ENCODE measurements at regions not wholly inside any gene's neighbourhood (a gene's known extent, or its start where the extent isn't known, plus 50 kb on each side); places are given as distances from the start of the nearest gene placed in this dataset.
A peak's percentile ranks its signal among the peaks of the same experiment; 100 is the strongest.

DNA sequence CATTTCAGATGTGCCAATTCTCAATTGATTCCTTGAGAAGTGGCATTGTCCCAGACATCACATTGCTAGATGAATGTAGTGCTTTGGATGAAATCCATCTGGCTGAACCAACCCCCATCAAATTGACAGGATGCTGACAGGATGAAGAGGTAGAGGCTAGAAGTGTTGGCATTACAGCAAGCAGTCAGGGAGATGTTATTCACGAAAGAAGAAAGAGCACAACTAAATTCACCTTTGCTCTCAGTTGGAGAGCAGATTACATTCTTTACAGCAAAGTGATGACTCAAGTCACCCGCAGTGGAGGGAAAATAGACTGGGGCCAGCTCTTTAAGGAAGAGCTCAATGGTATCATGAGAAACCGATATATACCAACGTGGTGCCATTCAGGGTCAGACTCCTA, 259.6 kb downstream of the C4orf33 start:
- Histone ChIP-seq H3K27ac (no peak overlapping the region), H3K36me3 (ENCODE audit: insufficient read depth, low read length) (no peaks in the 10 kb centered on the region), H3K9me3 (ENCODE audit: low read depth, low read length) (no peaks in the 10 kb centered on the region), H3K9ac (ENCODE audit: insufficient read length) (no peak overlapping the region), H3K4me3 (no peak overlapping the region)
- TF ChIP-seq POLR2AphosphoS5 (IDR thresholded peaks at IDR 0.05; ENCODE audit: borderline replicate concordance, low read depth, low read length) (no peak), EZH2 (IDR thresholded peaks at IDR 0.05) (no peak), FOXP2 (optimal IDR thresholded peaks at IDR 0.05; ENCODE audit: control extremely low read depth, extremely low read length, insufficient read depth) (no peak)
- no peak for DNase-seq (ENCODE audit: low read depth, low spot score)

- no peak overlapping the region for H3K9ac ChIP-seq (ENCODE audit: insufficient read length)
- H3K27ac ChIP-seq: no peak overlapping the region
- TF ChIP-seq FOXP2 (optimal IDR thresholded peaks at IDR 0.05; ENCODE audit: control extremely low read depth, extremely low read length, insufficient read depth) (no peak), POLR2AphosphoS5 (IDR thresholded peaks at IDR 0.05; ENCODE audit: borderline replicate concordance, low read depth, low read length) (no peak), EZH2 (IDR thresholded peaks at IDR 0.05) (no peak)
- H3K36me3 ChIP-seq (ENCODE audit: insufficient read depth, low read length): no peaks in the 10 kb centered on the region
- no peak for DNase-seq (ENCODE audit: low read depth, low spot score)
- H3K9me3 ChIP-seq (ENCODE audit: low read depth, low read length): no peaks in the 10 kb centered on the region
- H3K4me3 ChIP-seq: no peak overlapping the region
Measured at GRCh38 chr4:129358571-129358970, 262.6 kb downstream of the C4orf33 start.

DNA sequence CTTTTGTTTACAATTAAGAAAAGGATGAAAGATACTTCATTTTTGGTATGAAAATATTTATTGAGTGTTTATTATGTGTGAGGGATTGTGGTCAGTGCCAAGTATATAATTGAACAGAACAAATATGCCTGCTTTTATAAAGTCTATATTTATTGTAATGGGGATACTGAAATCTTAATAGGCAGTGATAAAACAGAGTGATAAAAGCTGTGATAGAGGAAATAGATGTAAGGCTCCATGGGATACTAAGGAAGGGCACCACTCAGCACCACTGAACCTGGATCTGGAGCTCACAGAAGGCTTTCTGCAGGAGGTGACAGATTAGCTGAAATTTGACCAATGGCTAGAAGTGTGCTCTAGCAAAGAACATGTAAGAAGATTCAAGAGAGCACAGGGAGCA, 263.5 kb downstream of the C4orf33 start:
- TF ChIP-seq EZH2 (IDR thresholded peaks at IDR 0.05) (no peak), POLR2AphosphoS5 (IDR thresholded peaks at IDR 0.05; ENCODE audit: borderline replicate concordance, low read depth, low read length) (no peak)
- H3K27ac ChIP-seq: no peak overlapping the region
- H3K4me3 ChIP-seq: no peak overlapping the region

GRCh38 chr4:129362691-129363274, 266.8 kb downstream of the C4orf33 start:
- no peak overlapping the region for H3K4me3 ChIP-seq
- H3K27ac ChIP-seq: no peak overlapping the region
- TF ChIP-seq POLR2AphosphoS5 (IDR thresholded peaks at IDR 0.05; ENCODE audit: borderline replicate concordance, low read depth, low read length): no peak
- no peak for TF ChIP-seq FOXP2 (optimal IDR thresholded peaks at IDR 0.05; ENCODE audit: control extremely low read depth, extremely low read length, insufficient read depth)
- TF ChIP-seq EZH2 (IDR thresholded peaks at IDR 0.05): no peak
- DNase-seq (ENCODE audit: low read depth, low spot score): peak; percentile 70
- H3K36me3 ChIP-seq (ENCODE audit: insufficient read depth, low read length): no peaks in the 10 kb centered on the region
- H3K9ac ChIP-seq (ENCODE audit: insufficient read length): no peak overlapping the region
- no peaks in the 10 kb centered on the region for H3K9me3 ChIP-seq (ENCODE audit: low read depth, low read length)

More for the DNA sequence above, 263.5 kb downstream of the C4orf33 start:
- no peak for DNase-seq (ENCODE audit: low read depth, low spot score)
- H3K9ac ChIP-seq (ENCODE audit: insufficient read length): no peak overlapping the region
- no peaks in the 10 kb centered on the region for H3K9me3 ChIP-seq (ENCODE audit: low read depth, low read length)
- no peaks in the 10 kb centered on the region for H3K36me3 ChIP-seq (ENCODE audit: insufficient read depth, low read length)

DNA sequence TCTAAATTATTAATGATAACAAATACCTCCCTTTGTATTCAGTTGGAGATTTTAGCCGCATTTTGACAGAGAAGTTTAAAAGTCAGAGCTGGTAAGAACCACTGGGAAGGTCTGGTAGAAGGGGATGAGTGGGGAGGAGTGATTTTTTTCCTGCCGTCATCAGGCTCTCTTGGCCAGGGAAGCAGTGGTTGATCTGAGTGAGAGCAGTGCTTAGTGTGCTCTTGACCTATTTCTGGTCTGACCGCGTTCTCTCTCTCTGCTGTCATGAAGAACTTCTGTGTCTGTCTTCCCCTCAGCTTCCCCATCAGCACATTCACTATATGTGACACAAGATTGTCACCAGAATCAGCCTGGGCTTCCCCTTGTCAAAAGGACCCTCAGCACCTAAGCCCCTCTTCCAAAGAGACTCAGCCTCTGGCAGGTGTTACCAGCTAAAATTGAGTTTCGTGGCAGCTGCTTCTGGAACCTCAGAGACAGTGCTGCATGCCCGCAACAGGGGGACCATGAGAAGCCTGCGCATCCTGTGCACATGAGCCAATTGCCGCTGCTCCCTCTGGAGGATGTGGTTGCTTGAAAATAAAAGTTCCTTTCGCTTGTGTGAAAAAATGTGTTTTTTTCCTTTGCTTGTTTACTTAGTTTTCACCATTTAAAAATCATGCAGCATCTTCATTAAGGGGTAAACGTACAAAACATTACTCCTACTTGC, 268.9 kb downstream of the C4orf33 start:
- no peaks in the 10 kb centered on the region for H3K9me3 ChIP-seq (ENCODE audit: low read depth, low read length)
- no peak for TF ChIP-seq EZH2 (IDR thresholded peaks at IDR 0.05)
- TF ChIP-seq POLR2AphosphoS5 (IDR thresholded peaks at IDR 0.05; ENCODE audit: borderline replicate concordance, low read depth, low read length): no peak
- TF ChIP-seq FOXP2 (optimal IDR thresholded peaks at IDR 0.05; ENCODE audit: control extremely low read depth, extremely low read length, insufficient read depth): no peak
- H3K9ac ChIP-seq (ENCODE audit: insufficient read length): no peak overlapping the region
- DNase-seq (ENCODE audit: low read depth, low spot score): no peak
- H3K4me3 ChIP-seq: no peak overlapping the region
- H3K36me3 ChIP-seq (ENCODE audit: insufficient read depth, low read length): no peaks in the 10 kb centered on the region
- no peak overlapping the region for H3K27ac ChIP-seq

GRCh38 chr4:129369361-129370010, 273.5 kb downstream of the C4orf33 start:
- no peak for DNase-seq (ENCODE audit: low read depth, low spot score)
- H3K27ac ChIP-seq: no peak overlapping the region
- no peaks in the 10 kb centered on the region for H3K36me3 ChIP-seq (ENCODE audit: insufficient read depth, low read length)
- no peaks in the 10 kb centered on the region for H3K9me3 ChIP-seq (ENCODE audit: low read depth, low read length)
- H3K9ac ChIP-seq (ENCODE audit: insufficient read length): no peak overlapping the region
- no peak for TF ChIP-seq FOXP2 (optimal IDR thresholded peaks at IDR 0.05; ENCODE audit: control extremely low read depth, extremely low read length, insufficient read depth)
- TF ChIP-seq EZH2 (IDR thresholded peaks at IDR 0.05): no peak
- no peak for TF ChIP-seq POLR2AphosphoS5 (IDR thresholded peaks at IDR 0.05; ENCODE audit: borderline replicate concordance, low read depth, low read length)
- H3K4me3 ChIP-seq: no peak overlapping the region

DNA sequence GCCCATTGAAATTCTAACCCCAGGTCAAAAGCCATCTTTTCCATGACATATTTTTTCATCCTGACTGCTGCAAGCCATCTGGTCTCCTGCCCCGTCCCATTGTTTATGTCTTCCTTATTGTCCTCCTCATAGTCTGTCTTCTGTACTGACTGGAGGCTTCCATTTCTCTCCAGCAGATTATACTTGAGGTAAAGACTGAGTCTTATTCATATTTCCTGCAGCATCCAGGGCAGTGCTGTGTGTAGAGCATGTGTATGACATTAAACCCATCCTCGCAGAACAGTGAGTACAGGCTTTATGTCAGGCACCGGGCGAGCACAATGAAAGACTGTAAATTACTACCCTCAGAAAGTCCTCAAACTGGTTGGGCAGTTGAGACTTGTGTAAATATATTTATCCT, 275.1 kb downstream of the C4orf33 start:
- TF ChIP-seq EZH2 (IDR thresholded peaks at IDR 0.05) (no peak), FOXP2 (optimal IDR thresholded peaks at IDR 0.05; ENCODE audit: control extremely low read depth, extremely low read length, insufficient read depth) (no peak), POLR2AphosphoS5 (IDR thresholded peaks at IDR 0.05; ENCODE audit: borderline replicate concordance, low read depth, low read length) (no peak)
- Histone ChIP-seq H3K36me3 (ENCODE audit: insufficient read depth, low read length) (no peaks in the 10 kb centered on the region), H3K9me3 (ENCODE audit: low read depth, low read length) (no peaks in the 10 kb centered on the region), H3K9ac (ENCODE audit: insufficient read length) (no peak overlapping the region), H3K27ac (no peak overlapping the region), H3K4me3 (no peak overlapping the region)
- no peak for DNase-seq (ENCODE audit: low read depth, low spot score)

DNA sequence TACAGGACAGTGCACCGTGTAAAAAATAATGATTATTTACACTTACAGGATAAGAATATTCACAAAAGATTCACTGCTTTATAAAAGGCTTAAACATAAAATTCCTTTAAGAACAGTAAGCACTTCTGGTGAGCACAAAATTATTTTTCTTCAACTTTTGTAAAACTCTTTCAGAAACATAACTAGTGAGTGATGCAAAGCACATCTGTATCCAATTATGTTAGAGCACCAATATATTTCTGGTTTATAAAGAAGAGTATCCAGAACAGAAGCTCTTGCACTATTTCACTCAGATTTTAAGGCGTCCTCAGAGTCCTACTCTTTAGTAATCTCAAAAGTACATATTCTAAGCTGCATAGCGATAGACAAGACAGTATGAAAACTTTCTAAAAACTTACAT, 276.0 kb downstream of the C4orf33 start:
- Histone ChIP-seq H3K27ac (no peak overlapping the region), H3K4me3 (0 out of 2 replicates have a peak overlapping the region, but pooled peaks have one; percentile 1), H3K9me3 (ENCODE audit: low read depth, low read length) (no peaks in the 10 kb centered on the region), H3K36me3 (ENCODE audit: insufficient read depth, low read length) (no peaks in the 10 kb centered on the region), H3K9ac (ENCODE audit: insufficient read length) (no peak overlapping the region)
- no peak for TF ChIP-seq POLR2AphosphoS5 (IDR thresholded peaks at IDR 0.05; ENCODE audit: borderline replicate concordance, low read depth, low read length)
- peak; percentile 30 for DNase-seq (ENCODE audit: low read depth, low spot score)

Data from SK-N-MC (cell line).